GM20431 (cell line): ENCODE measurements at regions not wholly inside any gene's neighbourhood (a gene's known extent, or its start where the extent isn't known, plus 50 kb on each side); places are given as distances from the start of the nearest gene placed in this dataset.

Experiments
- in situ Hi-C: fragments of 300-500 bp; cut with MseI, MboI; formaldehyde crosslinking; loops from one replicate; pipeline ENCODE4 v1.15.0; 2020; ENCODE audit warnings: low sequenced_read_pairs; ENCODE audit not compliant: unreplicated experiment

DNA sequence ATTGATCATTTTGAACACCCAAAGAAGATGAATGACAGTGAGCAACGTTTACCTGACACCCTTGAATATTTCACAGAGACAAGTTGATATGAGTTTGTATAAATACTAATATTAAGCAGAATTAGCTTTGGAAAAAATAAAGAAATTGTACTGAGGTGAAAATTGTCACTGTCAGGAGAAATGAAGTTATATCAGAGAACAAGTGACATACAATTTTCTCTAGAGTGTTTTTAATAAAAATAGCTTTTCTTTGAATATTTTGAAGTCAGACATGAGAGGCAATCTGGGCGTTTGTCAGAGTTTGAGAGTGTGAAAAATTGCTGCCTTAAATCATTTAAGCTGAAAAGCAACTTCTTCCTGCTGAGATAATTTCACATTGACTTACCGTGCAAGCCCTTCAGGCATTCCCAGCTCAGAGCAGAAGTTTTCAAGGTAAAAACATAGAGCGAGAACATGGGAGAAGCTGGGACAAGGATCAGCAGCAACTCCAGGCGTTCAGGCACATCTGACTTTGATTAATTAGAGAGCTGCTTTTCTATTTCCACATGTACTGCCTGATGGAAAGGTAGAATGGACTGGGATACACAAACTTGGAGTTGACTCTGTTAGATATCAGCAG, 535.9 kb downstream of the TFEC start:
- in situ Hi-C loops, result no loop called here

DNA sequence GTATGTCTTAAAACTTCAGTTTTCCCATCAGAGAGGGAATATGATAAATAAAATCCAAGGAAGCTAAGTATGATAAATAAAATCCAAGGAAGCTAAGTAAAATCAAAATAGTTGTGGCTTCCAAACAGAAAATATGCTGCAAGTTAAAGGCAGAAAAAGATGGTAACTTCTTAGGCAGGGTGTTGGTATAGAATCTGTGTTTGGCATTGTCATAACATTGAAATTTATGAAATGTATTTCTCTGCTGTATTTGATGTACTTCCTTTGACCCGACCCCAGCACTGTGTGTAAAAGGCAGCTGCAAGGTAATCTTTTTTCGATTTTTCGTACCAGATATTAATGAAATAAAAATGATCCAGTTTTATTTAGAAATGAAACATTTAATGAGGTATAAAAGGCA, 537.2 kb downstream of the TFEC start:
- in situ Hi-C loops, result no loop called here

- in situ Hi-C loops, result no loop called here
These were observed 538.7 kb downstream of the TFEC start for GRCh38 chr7:115491744-115492380.

GRCh38 chr7:115479448-115479847, 551.1 kb downstream of the TFEC start:
- in situ Hi-C loops, result no loop called here

DNA sequence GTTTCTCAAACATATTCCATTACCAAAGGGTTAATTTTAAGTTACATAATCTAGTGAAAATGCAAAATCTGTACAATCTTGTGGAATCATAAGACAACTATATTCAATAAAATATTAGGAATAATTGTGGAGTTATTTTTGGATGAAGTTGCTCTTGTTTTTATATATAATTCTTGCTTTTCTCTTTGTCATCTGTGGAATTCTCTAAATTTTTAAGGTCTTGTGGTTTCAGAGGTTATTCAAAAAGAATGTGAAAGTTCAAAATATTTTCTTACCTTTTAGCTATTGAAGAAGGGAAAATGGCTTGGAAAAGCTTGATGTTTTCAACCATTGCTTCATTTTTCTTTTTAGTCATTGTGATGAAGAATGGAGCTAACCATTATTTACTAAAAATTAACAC, 552.1 kb downstream of the TFEC start:
- in situ Hi-C loops, result no loop called here

DNA sequence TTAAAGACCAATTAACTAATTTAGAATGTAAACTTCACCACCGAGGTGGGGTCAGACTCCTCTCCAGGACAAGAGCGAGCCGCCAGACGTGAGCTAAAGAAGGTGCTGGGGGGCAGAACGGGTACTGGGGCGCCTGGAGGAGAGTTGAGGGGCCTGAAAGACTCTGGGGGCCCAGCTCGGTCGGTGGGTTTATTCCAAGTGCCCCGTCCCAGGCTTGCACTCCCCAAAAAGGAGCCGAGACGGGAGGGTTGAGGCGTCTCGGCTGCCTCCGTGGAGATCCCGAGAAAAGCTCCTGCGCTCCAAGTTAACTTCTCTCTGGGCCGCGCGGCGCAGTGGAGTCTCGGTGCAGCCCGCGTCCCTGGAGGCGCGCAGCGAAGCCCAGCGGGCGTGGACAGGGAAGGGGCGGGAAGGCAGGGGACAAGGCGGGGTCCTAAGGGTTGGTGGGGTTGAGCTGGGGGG, 553.3 kb downstream of the TFEC start:
- in situ Hi-C loops, result no loop called here

DNA sequence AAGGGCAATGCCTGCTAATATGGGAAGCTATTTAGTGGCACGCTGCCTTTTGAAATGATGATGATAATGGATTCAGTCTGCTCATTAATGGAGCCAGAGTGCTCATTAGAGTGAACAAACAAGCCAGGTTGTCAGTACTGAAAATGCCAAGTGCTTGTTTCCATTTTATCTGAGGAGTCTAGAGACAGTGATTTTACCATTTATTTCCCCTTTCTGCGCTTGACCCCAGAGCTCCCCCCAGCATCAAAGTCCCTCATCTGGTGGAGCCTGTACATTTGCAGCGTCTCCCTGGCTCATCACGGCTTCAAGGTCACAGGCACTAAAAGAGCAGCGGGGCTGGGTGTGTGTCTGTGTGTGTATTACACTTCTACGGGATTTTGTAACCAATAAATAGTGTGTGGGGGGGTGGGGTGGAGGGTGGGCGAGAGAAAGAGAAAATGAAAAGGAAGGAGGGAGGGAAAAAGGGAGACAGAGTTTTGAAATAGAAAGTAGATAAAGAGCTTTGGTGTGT, 553.8 kb downstream of the TFEC start:
- in situ Hi-C loops, result no loop called here

DNA sequence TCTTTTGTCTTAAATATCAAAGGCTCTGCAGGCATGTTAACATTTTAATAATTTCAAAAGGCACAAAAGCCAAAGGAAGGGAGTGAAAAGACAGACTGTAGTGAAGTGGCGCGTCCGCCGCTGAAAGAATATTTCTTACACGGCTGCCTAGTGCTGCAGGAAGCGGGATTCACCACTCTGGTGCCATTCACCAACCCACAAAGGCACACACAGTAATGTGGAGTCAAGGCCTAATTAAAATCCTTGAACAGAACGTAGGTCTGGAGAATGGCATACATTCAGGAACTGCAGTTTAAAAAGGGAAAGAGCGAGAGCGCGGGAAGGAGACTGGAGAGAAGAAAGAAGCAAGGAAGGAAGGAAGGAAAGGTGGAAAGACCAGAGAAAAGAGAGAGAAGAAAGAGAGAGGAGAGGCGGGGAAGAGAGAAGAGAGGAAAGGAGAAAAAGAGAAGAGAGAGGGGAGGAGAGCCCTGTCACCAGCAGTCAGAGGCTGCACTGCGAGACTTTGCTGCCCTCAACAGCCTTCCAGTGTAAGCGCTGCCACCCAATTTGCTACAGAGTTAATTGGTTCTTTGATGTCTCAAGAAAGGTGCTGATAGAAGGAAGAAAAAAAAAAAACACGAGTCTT, 554.0 kb downstream of the MDFIC start:
- in situ Hi-C loops, result no loop called here

GRCh38 chr7:115475206-115475605, 553.3 kb downstream of the MDFIC start:
- in situ Hi-C loops, result no loop called here

- in situ Hi-C loops, result no loop called here
These were observed 552.2 kb downstream of the MDFIC start for GRCh38 chr7:115474137-115474536.

DNA sequence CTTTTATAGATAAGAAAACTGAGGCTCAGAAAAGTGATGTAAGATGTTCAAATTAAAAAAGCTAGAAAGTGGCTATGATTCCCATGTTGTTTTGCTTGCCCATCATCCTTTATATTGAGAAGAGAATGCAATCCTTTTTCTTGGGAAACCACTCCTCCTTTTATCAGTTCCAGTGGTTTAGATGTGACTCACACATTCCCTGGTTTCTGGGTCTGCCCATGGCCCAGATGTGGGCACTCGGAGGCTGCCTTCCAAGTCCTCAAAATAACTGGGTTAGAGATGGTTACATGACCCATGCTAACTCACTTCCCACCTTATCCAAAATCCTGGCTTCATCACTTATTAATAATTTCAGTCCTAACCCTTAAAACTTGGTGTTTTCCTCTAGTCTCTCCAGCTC, 550.0 kb downstream of the MDFIC start:
- in situ Hi-C loops, result no loop called here

GRCh38 chr7:115462301-115463015, 540.6 kb downstream of the MDFIC start:
- in situ Hi-C loops, result no loop called here

DNA sequence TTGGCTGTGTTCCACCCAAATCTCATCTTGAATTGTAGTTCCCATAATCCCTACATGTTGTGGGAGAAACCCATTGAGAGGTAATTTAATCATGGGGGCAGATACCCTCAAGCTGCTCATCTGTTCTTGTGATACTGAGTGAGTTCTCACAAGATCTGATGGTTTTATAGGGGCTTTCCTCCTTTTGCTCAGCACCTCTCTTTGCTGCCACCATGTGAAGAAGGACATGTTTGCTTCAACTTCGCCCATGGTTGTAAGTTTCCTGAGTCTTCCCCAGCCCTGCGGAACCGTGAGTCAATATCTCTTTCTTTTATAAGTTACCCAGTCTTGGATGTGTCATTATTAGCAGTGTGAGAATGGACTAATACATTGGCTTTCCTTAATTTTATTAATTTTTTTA, 527.8 kb downstream of the MDFIC start:
- in situ Hi-C loops, result no loop called here

GRCh38 chr7:115447495-115447894, 525.6 kb downstream of the MDFIC start:
- in situ Hi-C loops, result no loop called here

DNA sequence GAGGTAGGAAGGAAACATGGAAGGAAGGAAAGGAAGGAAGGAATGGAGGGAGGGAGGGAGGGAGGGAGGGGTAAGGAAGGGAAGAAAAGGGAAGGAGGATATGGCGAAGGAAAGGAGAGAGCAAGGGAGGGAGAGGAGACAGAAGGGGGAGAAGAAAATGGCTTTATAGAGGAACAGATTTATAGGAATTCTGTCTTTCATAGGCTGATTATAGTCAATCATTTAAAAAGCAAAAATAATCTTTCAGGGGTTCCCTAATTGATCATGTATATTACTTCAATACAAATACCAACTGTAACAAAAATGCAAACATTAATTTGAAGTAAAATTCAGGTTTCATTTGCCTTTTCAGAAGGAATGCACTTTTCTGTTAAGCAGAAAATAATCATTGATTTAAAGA, 519.1 kb downstream of the MDFIC start:
- in situ Hi-C loops, result no loop called here

- in situ Hi-C loops, result no loop called here
These were observed 513.3 kb downstream of the MDFIC start for GRCh38 chr7:115435178-115435577.

DNA sequence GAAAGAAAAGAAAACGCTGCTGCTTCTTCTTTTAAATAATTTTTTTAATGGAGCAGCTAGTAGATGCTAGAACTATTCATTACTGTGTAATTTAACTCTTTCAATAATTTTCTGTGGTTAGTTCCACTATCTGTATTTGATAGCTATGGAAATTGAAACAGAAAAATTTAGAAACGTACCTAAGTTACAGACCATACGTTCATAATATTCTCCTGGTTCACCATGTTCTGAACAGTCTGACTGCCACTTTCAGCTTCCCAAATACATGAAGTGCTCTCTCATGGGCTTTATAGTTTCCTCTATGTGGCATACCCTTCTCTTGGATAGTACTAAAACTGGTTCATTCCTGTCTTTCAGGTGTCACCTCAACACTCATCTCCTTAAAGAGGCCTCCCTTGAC, 508.0 kb downstream of the MDFIC start:
- in situ Hi-C loops, result no loop called here

DNA sequence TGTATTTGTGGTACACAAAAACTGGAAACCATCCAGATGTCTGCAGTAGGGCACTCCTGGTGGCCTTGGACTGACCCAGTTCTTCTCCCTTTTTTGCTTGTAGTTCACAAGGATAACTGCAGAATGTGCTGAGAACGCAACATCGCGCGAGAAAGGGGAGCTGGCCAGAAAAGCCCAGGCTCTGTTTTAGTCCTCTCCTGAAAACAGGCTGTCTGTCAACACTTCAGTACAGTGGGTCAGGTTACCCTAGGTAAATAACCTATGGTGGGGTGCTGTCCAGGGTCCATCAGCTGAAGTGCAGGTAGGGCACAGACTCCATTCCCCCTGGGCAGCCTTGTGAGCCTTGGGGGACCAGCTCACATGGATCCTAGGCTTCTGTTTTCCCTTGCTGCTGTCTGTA, 495.8 kb downstream of the MDFIC start:
- in situ Hi-C loops, result no loop called here

DNA sequence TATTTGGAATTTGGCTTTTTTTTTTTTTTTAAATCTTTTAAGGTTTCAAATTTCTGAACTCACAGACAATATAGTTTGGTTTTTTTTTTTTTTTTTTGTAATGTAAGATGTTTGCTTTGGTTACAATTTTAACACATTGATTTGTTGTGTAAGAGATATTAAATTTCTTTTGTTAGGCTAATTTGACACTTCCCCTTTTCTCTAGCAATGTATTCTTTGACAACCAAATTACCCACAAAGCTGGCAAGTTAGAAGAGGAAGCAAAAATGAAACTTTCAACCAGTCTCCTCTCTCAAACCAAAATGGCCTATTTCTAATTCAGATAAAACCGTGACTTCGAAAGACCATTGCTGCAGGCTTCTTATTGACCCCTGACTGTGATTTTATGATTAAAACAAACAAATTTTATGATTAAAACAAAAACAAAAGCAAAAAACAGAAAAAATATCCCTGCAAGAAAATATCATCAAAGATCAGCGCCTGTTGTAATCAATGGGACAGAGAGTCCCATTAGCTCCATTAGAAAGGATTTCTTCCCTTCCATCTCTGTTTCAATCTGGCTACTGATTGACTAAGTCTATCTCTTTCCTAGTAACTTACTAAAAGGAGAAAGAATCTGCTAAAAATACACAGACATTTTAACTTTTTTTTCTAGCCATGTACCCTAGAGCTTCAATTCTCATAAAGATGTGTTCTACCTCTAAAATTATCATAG, 489.2 kb downstream of the MDFIC start:
- in situ Hi-C loops, result no loop called here

DNA sequence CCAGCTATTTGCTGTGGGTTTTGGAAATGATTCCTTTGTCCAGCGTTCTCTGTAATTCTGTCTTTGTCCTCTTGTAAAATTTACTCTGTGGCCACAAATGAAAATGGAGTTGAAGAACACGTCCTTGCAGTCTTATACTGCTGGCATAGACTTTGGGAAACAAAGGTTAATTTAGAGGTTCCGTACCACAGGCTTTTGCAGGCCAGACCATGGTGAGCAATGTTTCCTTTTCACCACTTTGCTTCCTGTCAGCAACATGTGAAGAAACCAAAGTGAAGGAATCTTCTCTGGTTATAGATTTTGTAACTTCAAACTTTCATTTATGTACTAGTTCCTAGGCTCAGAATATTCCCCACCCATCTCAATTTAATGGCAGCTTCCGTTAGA, 488.5 kb downstream of the MDFIC start:
- in situ Hi-C loops, result no loop called here
